ENCODE measurements at regions not wholly inside any gene's neighbourhood (a gene's known extent, or its start where the extent isn't known, plus 50 kb on each side); places are given as distances from the start of the nearest gene placed in this dataset.
"Not testable (repeated sequence)": the region's sequence is repeated elsewhere in the genome, so short reads cannot be mapped to it uniquely, and the experiment has no call there.

DNA sequence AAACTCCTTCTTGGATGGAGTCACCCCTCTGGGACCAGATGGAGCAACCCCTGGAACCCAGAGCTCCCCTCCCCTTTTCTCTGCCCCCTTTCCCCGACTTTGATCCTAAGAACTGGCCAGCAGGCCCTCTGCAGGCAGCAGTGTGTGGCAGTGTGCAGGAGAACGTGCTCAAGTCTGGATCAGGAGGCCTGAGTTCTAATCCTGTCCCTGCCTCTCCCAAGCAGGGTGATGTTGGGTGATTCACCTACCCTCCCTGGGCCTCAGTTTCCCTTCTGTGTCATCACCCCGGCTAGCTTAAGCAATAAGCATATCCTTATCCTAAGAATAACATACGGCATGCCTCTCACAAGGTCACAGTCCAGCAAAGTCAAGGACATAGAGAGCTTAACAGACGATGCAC, 67.6 kb downstream of the C9orf50 start:
- no peak overlapping the region for H3K4me3 ChIP-seq (ENCODE audit: low read length)
- 50% methylated on average over 1 of the region's 5 CpGs for WGBS (ENCODE audit: insufficient coverage)
- no peaks in the 10 kb centered on the region for H3K36me3 ChIP-seq (ENCODE audit: control insufficient read depth, insufficient read depth, low read length)
- peaks cover 48% of the 10 kb centered on the region for H3K4me1 ChIP-seq (ENCODE audit: control insufficient read depth, insufficient read depth, low read length)
- DNase-seq: no peak
- no peaks in the 10 kb centered on the region for H3K9me3 ChIP-seq (replicated peaks; ENCODE audit: control insufficient read depth, low read depth, low read length)
- no peak overlapping the region for H3K27ac ChIP-seq (ENCODE audit: low read length)
- peaks cover 12% of the 10 kb centered on the region for H3K27me3 ChIP-seq (ENCODE audit: control insufficient read depth, insufficient read depth, low read length)

DNA sequence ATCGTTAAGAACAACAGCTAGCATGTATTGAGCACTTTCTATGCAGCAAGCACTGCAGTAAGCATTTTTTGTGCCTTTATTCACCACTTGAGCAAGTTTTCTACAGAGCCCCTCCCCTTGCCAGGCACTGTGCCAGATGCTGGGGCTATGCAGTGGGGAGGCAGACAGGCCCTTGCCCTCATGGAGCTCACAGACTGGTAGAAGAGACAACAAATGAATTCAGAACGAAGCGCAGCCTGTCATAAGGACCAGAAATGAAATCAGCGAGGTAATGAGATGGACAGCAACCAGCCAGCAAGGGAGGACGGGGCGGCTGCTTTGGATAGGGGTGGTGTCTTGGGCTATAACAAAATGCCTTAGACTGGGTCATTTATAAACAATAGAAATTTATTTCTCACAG, 68.8 kb downstream of the C9orf50 start:
- Histone ChIP-seq H3K27me3 (ENCODE audit: control insufficient read depth, insufficient read depth, low read length) (peaks cover 12% of the 10 kb centered on the region), H3K36me3 (ENCODE audit: control insufficient read depth, insufficient read depth, low read length) (no peaks in the 10 kb centered on the region), H3K4me1 (ENCODE audit: control insufficient read depth, insufficient read depth, low read length) (peaks cover 37% of the 10 kb centered on the region), H3K9me3 (replicated peaks; ENCODE audit: control insufficient read depth, low read depth, low read length) (no peaks in the 10 kb centered on the region), H3K4me3 (ENCODE audit: low read length) (no peak overlapping the region), H3K27ac (ENCODE audit: low read length) (no peak overlapping the region)
- DNase-seq: no peak
- WGBS (ENCODE audit: insufficient coverage): 60% methylated on average over 1 of the region's 6 CpGs

DNA sequence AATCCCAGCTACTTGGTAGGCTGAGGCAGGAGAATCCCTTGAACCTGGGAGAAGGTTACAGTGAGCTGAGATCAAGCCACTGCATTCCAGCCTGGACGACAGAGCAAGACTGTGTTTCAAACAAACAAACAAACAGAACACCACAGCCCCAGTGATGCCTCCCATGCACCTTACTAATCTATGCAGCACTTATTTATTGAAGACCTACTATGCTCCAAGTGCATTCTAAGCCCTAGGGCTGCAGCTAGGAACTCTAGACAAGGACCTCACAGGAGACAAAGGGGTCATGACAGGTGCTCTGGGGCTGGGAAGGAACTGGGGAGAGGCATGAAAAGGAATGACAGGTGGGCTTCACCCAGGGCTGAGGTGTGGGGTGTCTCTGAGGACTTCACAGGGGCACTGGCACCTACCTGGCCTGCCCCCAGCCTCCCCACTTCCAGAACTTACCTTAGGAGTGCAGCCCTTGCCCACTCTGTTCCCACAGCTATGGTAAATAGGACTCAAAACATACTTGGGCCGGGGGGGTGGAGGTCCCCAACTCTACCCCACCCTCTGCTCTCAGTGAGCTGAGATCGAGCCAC, 69.4 kb downstream of the C9orf50 start:
- H3K27ac ChIP-seq (ENCODE audit: low read length): no peak overlapping the region
- no CpG with 5 or more reads among the region's 3 CpGs for WGBS (ENCODE audit: insufficient coverage)
- no peaks in the 10 kb centered on the region for H3K9me3 ChIP-seq (replicated peaks; ENCODE audit: control insufficient read depth, low read depth, low read length)
- H3K4me3 ChIP-seq (ENCODE audit: low read length): no peak overlapping the region
- H3K36me3 ChIP-seq (ENCODE audit: control insufficient read depth, insufficient read depth, low read length): no peaks in the 10 kb centered on the region
- peaks cover 31% of the 10 kb centered on the region for H3K4me1 ChIP-seq (ENCODE audit: control insufficient read depth, insufficient read depth, low read length)
- DNase-seq: no peak
- H3K27me3 ChIP-seq (ENCODE audit: control insufficient read depth, insufficient read depth, low read length): peaks cover 12% of the 10 kb centered on the region

DNA sequence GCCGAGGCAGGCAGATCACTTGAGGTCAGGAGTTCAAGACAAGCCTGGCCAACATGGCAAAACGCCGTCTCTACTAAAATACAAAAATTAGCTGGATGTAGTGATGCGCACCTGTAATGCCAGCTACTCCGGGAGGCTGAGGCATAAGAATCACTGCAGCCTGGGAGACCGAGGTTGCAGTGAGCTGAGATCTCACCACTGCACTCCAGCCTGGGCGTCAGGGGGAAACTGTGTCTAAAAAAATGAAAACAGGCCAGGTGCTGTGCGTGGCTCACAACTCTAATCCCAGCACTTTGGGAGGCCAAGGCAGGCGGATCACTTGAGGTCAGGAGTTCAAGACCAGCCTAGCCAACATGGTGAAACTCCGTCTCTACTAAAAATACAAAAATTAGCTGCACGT, 69.9 kb downstream of the C9orf50 start:
- H3K4me3 ChIP-seq (ENCODE audit: low read length); H3K36me3 ChIP-seq (ENCODE audit: control insufficient read depth, insufficient read depth, low read length); H3K27ac ChIP-seq (ENCODE audit: low read length); DNase-seq; H3K9me3 ChIP-seq (replicated peaks; ENCODE audit: control insufficient read depth, low read depth, low read length): not testable (repeated sequence)
- Histone ChIP-seq H3K4me1 (ENCODE audit: control insufficient read depth, insufficient read depth, low read length) (peaks cover 26% of the 10 kb centered on the region), H3K27me3 (ENCODE audit: control insufficient read depth, insufficient read depth, low read length) (peaks cover 12% of the 10 kb centered on the region)
- 68% methylated on average over 6 of the region's 11 CpGs for WGBS (ENCODE audit: insufficient coverage)

DNA sequence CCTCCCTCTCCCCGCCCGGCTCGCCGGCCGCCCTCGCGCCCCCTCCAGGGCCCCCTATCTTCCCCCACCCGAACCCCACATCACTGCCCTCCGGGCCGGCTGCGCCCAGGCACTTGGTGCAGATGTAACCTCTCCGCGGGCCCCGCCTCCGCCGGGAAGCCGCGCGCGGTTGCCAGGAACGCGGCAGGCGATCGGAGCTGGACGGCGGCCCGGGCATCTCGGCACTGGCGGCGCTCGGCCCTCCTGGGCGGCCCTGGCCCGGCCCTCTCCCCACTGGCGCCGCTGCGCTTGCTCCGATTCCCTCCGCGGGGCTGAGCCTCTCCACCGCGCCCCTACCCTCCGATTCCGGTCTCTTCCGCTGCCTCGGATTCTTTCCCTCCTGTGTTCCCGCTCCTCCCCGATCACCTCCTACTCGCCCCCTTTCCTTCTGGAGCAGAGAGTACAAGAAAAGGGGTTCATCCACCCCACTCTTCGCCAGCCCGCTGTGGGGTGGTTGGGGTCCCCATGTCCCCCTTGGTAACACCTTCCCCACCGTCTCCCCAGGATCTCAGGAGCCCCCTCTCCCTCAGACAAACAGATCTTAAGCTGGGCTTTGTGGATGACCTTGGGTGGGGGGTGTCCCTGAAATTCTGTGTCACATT, 70.6 kb downstream of the C9orf50 start:
- no peak overlapping the region for H3K27ac ChIP-seq (ENCODE audit: low read length)

DNA sequence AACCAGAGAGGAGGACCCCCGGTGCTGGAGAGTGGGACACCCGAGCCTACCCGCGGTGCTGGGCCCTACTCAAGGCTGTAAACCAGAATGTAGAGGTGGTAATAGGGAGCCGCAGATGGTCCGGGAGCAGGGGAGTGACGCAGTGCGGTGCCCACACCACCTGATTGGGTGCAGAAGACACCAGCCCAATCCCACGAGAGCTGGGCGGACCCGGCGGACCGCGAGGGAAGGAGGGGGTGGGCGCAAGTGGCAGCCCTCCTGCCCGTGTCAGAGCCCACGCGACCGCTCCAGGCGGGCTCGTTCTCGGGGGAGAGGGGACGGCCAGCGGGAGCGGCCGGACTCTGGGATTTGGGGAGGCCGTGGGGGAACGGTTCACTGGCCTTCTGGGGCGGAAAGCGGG, 71.2 kb downstream of the C9orf50 start:
- peak overlapping the region; percentile 37 for H3K4me3 ChIP-seq (ENCODE audit: low read length)
- WGBS (ENCODE audit: insufficient coverage): 8% methylated on average over 29 of the region's 30 CpGs
- peak; percentile 29 for DNase-seq
- H3K27me3 ChIP-seq (ENCODE audit: control insufficient read depth, insufficient read depth, low read length): peaks cover 12% of the 10 kb centered on the region
- H3K4me1 ChIP-seq (ENCODE audit: control insufficient read depth, insufficient read depth, low read length): peaks cover 24% of the 10 kb centered on the region
- H3K36me3 ChIP-seq (ENCODE audit: control insufficient read depth, insufficient read depth, low read length): no peaks in the 10 kb centered on the region
- no peaks in the 10 kb centered on the region for H3K9me3 ChIP-seq (replicated peaks; ENCODE audit: control insufficient read depth, low read depth, low read length)
- H3K27ac ChIP-seq (ENCODE audit: low read length): peak overlapping the region; percentile 51

More for the DNA sequence above, 70.6 kb downstream of the C9orf50 start:
- Histone ChIP-seq H3K4me3 (ENCODE audit: low read length) (peak overlapping the region; percentile 37), H3K9me3 (replicated peaks; ENCODE audit: control insufficient read depth, low read depth, low read length) (no peaks in the 10 kb centered on the region), H3K36me3 (ENCODE audit: control insufficient read depth, insufficient read depth, low read length) (no peaks in the 10 kb centered on the region), H3K4me1 (ENCODE audit: control insufficient read depth, insufficient read depth, low read length) (peaks cover 24% of the 10 kb centered on the region), H3K27me3 (ENCODE audit: control insufficient read depth, insufficient read depth, low read length) (peaks cover 12% of the 10 kb centered on the region)
- peak; percentile 81 for DNase-seq
- WGBS (ENCODE audit: insufficient coverage): under 1% methylated on average over 45 of the region's 51 CpGs

DNA sequence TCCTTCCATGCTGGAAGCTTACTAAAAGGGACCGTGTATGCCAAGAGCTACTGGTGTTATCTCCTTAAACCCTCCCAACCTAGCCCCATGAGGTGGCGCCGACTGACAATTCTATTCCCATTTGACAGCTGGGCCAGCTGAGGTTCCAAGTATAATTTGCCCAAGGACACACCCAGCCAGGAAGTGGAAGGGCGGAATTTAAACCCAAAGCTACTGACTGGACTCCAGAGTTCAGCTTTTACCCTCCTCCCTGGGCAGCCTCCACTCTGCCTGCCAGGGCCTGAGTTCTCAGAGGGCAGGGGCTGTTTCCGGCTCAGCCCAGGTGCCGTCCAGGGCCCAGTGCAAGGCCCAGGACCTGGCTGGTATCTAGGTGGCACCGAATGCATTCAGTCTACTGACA, 71.8 kb downstream of the C9orf50 start:
- WGBS (ENCODE audit: insufficient coverage): 68% methylated on average over 4 of the region's 7 CpGs
- no peak for DNase-seq
- H3K27me3 ChIP-seq (ENCODE audit: control insufficient read depth, insufficient read depth, low read length): peaks cover 12% of the 10 kb centered on the region
- H3K27ac ChIP-seq (ENCODE audit: low read length): peak overlapping the region; percentile 51
- H3K9me3 ChIP-seq (replicated peaks; ENCODE audit: control insufficient read depth, low read depth, low read length): no peaks in the 10 kb centered on the region
- no peaks in the 10 kb centered on the region for H3K36me3 ChIP-seq (ENCODE audit: control insufficient read depth, insufficient read depth, low read length)
- peaks cover 24% of the 10 kb centered on the region for H3K4me1 ChIP-seq (ENCODE audit: control insufficient read depth, insufficient read depth, low read length)
- peak overlapping the region; percentile 37 for H3K4me3 ChIP-seq (ENCODE audit: low read length)

DNA sequence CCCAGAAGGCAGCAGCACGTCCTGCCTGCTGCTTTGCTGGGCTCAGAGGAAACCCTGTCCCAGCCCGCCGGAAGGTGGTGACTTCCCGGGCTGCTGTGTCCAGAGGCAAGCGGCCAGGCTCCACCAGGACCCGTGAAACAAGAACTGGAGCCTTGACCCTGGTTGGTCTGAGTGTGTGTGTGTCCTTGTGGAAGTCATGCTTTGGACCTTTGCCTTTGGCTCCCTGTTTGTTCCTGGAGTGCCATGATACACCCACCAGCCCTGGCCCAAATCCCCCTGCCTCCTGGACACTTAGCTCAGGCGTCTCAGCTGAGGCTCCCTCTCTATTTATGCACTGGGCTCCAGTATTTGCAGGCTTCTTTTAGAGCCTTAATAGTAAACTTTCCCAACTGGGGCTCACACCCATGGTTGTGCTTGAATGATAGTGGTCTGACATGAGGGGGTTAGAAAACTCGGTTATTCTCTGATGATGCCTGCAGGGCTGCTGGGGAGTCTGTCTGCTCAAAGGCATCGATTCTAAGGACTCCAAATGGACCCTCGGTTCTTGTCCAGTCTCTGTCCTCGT, 72.2 kb downstream of the C9orf50 start:
- no peak for DNase-seq
- H3K4me3 ChIP-seq (ENCODE audit: low read length): no peak overlapping the region
- WGBS (ENCODE audit: insufficient coverage): 43% methylated on average over 8 of the region's 11 CpGs
- peak overlapping the region; percentile 13 for H3K27ac ChIP-seq (ENCODE audit: low read length)
- H3K36me3 ChIP-seq (ENCODE audit: control insufficient read depth, insufficient read depth, low read length): no peaks in the 10 kb centered on the region
- peaks cover 24% of the 10 kb centered on the region for H3K4me1 ChIP-seq (ENCODE audit: control insufficient read depth, insufficient read depth, low read length)
- peaks cover 12% of the 10 kb centered on the region for H3K27me3 ChIP-seq (ENCODE audit: control insufficient read depth, insufficient read depth, low read length)
- H3K9me3 ChIP-seq (replicated peaks; ENCODE audit: control insufficient read depth, low read depth, low read length): no peaks in the 10 kb centered on the region

DNA sequence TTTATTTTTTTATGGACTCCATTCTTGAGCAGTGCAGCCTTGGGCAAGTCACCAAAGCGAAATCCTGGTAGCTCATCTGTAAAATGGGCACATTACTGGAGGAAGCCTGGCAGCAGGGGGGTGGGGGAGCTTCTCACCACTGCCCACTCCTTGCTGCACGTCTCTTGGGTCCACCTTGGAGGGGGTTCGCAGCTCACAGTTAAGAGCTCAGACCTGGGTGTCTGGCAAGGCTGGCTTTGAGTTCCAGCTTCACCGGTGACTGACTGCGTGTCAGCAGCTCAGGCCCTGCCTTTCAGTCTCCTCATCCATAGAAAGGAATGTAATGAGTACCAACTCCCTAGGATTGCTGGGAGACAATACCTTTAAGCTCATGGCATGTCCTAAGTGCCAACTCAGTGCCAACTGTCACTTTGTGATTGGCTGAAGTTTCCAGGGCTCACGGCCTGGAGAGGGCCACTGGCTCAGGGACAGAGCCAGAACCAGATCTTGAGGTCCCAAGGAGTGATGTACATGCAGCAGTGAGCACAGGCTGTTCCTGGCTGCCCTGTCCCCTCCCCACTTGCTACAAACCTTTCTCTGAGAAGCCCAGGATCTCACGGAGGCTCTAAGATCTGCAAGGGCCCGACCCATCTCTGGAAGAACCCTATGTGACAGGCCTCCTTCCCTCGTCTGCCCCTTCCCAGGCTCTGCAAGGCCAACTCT, 72.9 kb downstream of the C9orf50 start:
- DNase-seq: no peak

DNA sequence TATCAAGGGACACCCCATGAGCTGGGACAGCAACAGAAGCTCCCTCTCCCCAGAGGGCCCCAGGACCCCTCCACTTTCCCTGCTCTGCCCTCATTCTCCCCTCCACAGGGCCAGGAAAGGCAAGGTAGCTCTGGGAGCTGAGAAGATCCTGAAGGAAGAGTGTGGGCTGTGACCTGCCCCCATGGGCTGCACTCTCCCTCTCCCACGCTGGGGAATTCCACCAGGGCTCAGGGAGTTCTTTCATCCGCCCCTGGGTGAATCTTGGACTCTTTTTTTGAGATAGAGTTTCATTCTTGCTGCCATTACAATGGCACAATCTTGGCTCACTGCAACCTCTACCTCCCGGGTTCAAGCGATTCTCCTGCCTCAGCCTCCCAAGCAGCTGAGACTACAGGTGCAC, 73.8 kb downstream of the C9orf50 start:
- Histone ChIP-seq H3K4me1 (ENCODE audit: control insufficient read depth, insufficient read depth, low read length) (peaks cover 24% of the 10 kb centered on the region), H3K27me3 (ENCODE audit: control insufficient read depth, insufficient read depth, low read length) (peaks cover 12% of the 10 kb centered on the region), H3K4me3 (ENCODE audit: low read length) (no peak overlapping the region), H3K9me3 (replicated peaks; ENCODE audit: control insufficient read depth, low read depth, low read length) (no peaks in the 10 kb centered on the region), H3K27ac (ENCODE audit: low read length) (no peak overlapping the region), H3K36me3 (ENCODE audit: control insufficient read depth, insufficient read depth, low read length) (no peaks in the 10 kb centered on the region)
- WGBS (ENCODE audit: insufficient coverage): no CpG with 5 or more reads among the region's 4 CpGs
- DNase-seq: no peak

More for the DNA sequence above, 72.9 kb downstream of the C9orf50 start:
- Histone ChIP-seq H3K27me3 (ENCODE audit: control insufficient read depth, insufficient read depth, low read length) (peaks cover 12% of the 10 kb centered on the region), H3K4me3 (ENCODE audit: low read length) (no peak overlapping the region), H3K4me1 (ENCODE audit: control insufficient read depth, insufficient read depth, low read length) (peaks cover 24% of the 10 kb centered on the region), H3K27ac (ENCODE audit: low read length) (peak overlapping the region; percentile 13), H3K36me3 (ENCODE audit: control insufficient read depth, insufficient read depth, low read length) (no peaks in the 10 kb centered on the region), H3K9me3 (replicated peaks; ENCODE audit: control insufficient read depth, low read depth, low read length) (no peaks in the 10 kb centered on the region)
- WGBS (ENCODE audit: insufficient coverage): 46% methylated on average over 4 of the region's 9 CpGs
